ENCODE measurements at regions not wholly inside any gene's neighbourhood (a gene's known extent, or its start where the extent isn't known, plus 50 kb on each side); places are given as distances from the start of the nearest gene placed in this dataset.
"Not testable (repeated sequence)": the region's sequence is repeated elsewhere in the genome, so short reads cannot be mapped to it uniquely, and the experiment has no call there.

DNA sequence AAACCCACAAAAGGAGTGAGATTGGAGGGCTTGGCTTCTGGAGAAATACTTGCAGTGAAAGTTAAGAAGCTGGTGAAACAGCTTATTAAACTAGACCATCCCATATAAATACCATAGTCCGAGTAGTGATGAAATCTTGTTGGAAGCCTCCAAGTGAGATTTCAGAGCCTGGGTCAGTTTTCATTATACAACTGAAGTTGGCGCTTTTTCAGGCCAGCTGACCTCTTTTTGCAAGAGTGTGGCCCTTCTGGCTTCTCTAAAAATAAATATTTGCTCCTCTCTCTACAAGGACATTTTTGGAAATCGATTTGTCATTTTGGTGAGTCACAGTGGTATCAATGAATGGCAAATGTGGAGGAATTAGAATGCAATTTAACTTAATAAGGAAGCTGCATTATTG is 51.2 kb upstream of the THRB start:
- no peak for DNase-seq (ENCODE audit: low spot score)

DNA sequence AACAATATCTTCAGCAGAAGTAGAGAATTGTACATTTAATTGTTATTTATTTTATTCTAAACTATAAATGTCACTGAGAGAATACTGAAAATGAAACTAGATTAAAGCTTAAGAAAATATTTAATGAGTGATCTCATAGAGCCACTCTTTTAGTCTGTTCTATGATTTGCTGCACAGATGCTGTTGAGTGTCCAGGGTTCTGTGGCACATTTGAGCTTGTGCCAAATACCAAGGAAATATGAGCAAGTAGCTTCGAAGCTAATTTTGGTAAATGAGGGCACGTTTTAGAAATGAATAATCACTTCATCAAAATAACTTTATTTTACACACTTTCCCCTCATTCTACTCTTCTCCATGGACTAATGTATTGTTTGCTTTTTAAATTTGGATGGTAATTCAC is 53.6 kb upstream of the THRB start:
- no peak for DNase-seq (ENCODE audit: low spot score)

- no peak for DNase-seq (ENCODE audit: low spot score)
Observed at GRCh38 chr3:24550588-24550987, 55.9 kb upstream of the THRB start.

GRCh38 chr3:24551626-24552025 is 57.0 kb upstream of the THRB start:
- DNase-seq (ENCODE audit: low spot score): no peak

DNA sequence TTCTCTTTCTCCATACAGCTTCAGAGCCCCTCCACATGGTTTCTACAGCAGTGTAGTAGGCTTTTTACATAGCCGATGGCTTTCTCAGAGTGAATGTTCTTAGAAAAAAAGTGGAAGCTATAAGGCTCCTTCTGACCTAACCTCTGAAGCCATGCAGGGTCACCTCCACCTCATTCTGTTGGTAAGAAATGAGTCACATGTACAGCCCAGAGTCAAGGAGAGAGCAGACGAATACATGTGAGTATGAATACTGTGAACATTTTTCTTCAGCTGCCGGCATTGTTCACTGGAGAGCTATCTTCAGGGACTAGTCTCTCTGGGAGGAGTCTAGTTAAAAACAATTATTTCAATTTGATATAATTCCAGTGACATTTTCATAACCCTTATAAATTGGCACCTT is 68.2 kb upstream of the THRB start:
- no peak for DNase-seq (ENCODE audit: low spot score)

DNA sequence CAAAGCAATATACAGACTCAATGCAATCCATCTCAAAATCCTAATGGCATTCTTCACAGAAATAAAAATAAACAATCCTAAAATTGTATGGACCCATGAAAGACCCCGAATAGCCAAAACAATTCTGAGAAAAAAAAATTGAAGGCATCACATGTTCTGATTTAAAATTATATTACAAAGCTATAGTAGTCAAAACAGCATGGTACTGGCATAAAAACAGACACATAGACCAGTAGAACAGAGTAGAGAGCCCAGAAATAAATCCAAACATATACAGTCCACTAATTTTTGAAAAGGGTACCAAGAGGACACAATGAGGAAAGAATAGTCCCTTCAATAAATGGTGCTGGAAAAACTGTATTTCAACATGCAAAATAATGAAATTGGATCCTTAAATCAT is 70.4 kb upstream of the THRB start:
- no peak for DNase-seq (ENCODE audit: low spot score)

DNA sequence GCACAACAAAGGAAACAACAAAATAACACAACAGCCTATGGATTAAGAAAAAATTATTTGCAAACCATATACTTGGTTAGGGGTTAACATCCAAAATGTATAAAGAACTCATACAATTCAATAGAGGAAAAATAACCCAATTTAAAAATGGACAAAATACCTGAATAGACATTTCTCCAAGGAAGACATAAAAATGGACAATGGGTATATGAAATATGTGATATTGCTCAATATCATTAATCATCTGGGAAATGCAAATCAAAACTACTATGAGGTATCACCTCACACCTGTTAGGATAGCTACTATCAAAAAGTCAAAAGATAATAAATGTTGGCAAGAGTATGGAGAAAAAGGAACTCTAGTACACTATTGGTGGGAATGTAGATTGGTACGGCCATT is 71.0 kb upstream of the THRB start:
- DNase-seq (ENCODE audit: low spot score): no peak

DNA sequence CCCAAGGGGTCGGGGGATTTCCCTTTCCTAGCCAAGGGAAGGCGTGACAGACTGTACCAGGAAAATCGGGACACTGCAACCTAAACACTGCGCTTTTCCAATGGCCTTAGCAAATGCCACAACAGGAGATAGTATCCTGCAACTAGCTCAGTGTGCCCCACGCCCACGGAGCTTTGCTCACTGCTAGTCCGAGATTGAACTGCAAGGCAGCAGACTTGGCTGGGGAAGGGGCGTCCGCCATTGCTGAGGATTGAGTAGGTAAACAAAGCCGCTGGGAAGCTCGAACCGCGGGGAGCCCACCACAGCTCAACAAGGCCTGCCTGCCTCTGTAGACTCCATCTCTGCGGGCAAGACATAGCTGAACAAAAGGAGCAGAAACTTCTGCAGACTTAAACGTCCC is 72.3 kb upstream of the THRB start:
- no peak for DNase-seq (ENCODE audit: low spot score)

GRCh38 chr3:24572409-24572808 is 77.8 kb upstream of the THRB start:
- DNase-seq (ENCODE audit: low spot score): not testable (repeated sequence)

DNA sequence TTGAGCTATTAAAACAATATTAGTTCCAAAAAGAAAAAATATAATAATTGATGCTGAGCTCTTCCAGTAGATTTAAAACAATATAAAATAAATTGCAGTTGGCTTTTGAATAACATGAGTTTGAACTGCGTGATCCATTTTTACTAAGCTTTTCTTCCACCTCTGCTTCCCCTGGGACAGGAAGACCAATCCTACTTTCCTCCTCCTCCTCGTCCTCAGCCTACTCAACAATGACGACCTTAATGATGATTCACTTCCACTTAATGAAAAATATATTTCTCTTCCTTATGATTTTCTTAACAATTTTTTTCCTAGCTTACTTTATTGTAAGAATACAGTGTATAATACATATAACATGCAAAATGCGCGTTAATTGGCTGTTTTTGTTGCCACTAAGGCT is 78.9 kb upstream of the THRB start:
- DNase-seq (ENCODE audit: low spot score): no peak

DNA sequence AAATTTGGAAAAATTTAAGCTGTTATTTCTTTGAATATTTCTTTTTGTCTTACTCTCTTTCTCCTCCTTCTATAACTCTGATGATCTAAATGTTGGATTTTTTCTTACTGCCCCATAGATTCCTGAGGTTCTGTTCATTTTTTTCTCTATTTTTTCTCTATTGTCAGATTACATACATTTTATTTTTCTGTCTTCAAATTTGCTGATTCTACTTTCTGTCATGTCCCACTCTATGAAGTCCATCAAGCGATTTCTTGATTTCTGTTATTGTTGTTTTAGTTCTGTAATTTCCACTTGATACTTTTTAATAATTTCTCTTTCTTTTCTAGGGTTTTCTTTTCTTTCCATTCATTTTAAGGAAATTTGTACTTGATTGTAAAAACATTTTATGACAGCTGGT is 83.7 kb upstream of the THRB start:
- DNase-seq (ENCODE audit: low spot score): no peak

DNA sequence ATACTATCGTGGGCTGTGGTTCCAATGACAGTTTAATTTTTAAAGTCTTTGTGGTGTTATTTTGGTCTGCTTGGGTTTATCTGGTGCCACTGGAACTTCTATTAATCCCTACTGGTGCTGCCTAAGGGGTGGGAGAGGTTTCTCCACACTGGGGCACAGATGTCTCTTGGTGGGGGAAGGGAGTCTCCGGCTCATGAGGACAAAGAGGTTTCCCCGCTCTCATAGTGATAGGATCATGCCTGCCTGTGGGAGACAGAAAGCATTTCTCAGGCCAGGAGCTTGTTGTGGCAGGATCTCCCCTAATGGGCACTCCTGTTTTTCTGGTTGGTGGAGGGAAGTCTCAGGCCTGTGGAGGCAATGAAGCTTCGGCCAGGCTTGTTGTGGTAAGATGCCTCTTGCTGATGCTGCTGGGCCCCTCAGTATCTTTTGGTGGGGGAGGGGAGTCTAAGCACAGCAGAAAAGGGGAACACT is 84.3 kb upstream of the THRB start:
- DNase-seq (ENCODE audit: low spot score): no peak

GRCh38 chr3:24582431-24583403 is 88.1 kb upstream of the THRB start:
- DNase-seq (ENCODE audit: low spot score): no peak

- no peak for DNase-seq (ENCODE audit: low spot score)
Observed at GRCh38 chr3:24586920-24587319, 92.3 kb upstream of the THRB start.

DNA sequence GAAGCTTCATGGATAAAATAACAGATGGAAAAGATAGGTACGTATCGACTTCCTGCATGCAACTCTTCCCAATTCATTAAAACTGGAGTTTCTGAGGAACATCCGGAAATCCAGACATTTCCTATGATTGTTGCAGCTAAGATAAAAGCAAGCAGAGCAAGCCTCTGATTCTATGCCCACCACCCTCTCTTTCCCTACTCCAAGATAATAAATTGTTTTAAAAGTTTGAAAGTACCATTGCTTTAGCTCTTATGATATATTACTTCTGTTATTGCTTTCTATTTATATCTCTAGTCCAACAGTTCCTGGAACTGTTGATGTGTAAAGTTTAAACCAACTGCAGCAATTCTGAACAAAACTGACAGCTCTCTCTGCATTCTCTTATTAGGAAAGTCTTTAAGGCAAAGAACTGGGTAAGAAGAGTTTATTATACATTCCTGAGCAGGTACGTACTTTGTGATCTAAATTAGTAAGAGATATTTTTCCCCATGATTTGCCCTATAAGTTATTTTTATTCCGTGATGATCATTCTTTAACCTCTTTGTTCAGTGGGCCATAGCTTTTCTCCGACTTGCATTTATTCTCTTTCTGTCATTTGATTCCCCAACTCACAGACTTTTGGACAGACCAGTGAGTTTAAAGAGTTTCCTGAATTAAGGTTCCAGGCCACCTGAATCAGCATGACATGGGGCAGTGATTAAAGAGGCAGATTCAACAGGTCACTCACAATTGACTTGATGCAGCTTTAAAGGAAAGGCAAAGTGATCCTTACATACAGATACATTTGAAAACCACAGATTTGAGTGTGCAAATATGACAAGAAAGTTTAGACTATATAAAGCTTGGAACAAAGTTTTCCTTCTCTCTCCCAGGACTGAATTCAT is 94.2 kb upstream of the THRB start:
- no peak for DNase-seq (ENCODE audit: low spot score)

GRCh38 chr3:24589513-24589851 is 94.8 kb upstream of the THRB start:
- no peak for DNase-seq (ENCODE audit: low spot score)

- DNase-seq (ENCODE audit: low spot score): no peak
Observed at GRCh38 chr3:24589931-24590880, 95.6 kb upstream of the THRB start.

GRCh38 chr3:24591191-24591590 is 96.5 kb upstream of the THRB start:
- no peak for DNase-seq (ENCODE audit: low spot score)

- DNase-seq (ENCODE audit: low spot score): no peak
Observed at GRCh38 chr3:24591661-24592555, 97.3 kb upstream of the THRB start.

DNA sequence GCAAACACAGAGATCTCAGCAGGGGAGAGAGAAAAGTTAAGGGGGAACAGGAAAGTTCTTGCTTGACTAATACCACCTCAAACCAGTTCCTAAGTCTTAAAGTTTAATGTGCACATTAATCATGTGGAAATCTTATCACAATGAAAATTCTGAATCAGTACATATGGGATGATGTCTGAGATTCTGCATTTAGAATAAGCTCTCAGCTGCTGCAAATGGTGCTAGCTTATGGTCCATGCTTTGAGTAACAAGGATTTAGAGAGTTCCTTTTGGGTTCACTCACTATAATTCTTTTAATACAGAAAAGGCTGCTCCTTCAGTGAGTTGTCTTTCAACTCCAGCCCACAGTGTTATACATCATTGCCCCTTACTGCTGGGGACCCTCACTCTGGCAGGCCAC is 99.5 kb upstream of the THRB start:
- DNase-seq (ENCODE audit: low spot score): no peak

DNA sequence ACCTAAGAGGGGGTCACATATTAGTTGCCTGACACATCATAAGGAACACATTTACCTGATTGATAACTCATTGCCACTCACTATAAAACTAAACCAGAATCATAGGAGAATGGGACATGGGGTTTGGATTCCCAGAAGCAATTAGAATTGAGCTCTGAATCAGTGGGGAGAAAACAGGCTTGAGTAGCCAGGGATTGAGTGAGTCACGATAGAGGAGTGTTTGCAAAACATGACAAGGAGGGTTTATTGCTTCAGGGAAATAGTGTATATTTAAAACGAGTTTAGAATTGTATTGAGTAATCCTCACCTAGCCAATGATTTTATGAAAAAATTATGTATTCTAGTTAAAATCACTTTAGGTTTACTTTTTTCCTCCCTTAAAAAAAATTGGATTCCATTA is 101.1 kb upstream of the THRB start:
- no peak for DNase-seq (ENCODE audit: low spot score)
